AG04449 (cell line): ENCODE measurements at regions not wholly inside any gene's neighbourhood (a gene's known extent, or its start where the extent isn't known, plus 50 kb on each side); places are given as distances from the start of the nearest gene placed in this dataset.

Experiments
- CTCF ChIA-PET: fragments of 350-600 bp; formaldehyde crosslinking; extraction: SDS; loops from one replicate; lab custom pipeline; 2021; ENCODE audit warnings: antibody characterized with exemption; lab: Yijun Ruan, JAX
- POLR2A ChIA-PET: fragments of 400-600, 350-600 bp; formaldehyde crosslinking; extraction: SDS; loops from one replicate; lab custom pipeline; 2020; ENCODE audit warnings: antibody characterized with exemption, inconsistent platforms; lab: Yijun Ruan, JAX
- DNase-seq: peaks from one replicate; pipeline ENCODE4 v3.0.0-alpha.2; 2010; ENCODE audit warnings: low read depth, low spot score
- H3K4me3 ChIP-seq: 2 replicates; pipeline ENCODE4 v1.5.1; 2011; ENCODE audit warnings: low read depth, mild to moderate bottlenecking, control low read depth, low read length
- TF ChIP-seq, protein P1 (sequence below): IDR thresholded peaks from one replicate; pipeline ENCODE4 v1.5.1; 2011; ENCODE audit warnings: mild to moderate bottlenecking, moderate library complexity, low read length, control low read depth, inconsistent platforms; ENCODE audit not compliant: insufficient read depth; ENCODE audit errors: missing control alignments

DNA sequence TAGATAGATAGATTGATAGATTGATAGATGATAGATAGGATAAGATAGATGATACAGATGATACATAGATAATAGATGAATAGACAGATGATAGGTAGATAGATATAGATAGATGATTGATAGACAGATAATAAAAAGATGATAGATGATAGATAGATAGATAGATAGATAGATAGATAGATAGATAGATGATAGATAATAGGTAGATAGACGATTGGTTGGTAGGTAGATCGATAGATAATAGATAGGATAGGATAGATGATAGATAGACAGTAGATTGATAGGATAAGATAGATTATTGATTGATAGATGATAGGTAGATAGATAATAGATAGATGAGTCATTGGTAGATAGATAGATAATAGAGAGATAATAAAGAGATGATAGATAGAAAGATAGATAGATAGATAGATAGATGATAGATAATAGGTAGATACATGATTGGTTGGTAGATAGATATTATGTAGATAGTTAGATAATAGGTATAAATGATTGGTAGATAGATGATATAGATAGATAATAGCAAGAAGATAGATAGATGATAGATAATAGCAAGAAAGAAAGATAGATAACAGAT lies 109.4 kb upstream of the C16orf82 start:
- no peak overlapping the region for H3K4me3 ChIP-seq
- ChIA-PET POLR2A (no interaction called here), CTCF (no interaction called here)
- TF ChIP-seq, protein P1, sequence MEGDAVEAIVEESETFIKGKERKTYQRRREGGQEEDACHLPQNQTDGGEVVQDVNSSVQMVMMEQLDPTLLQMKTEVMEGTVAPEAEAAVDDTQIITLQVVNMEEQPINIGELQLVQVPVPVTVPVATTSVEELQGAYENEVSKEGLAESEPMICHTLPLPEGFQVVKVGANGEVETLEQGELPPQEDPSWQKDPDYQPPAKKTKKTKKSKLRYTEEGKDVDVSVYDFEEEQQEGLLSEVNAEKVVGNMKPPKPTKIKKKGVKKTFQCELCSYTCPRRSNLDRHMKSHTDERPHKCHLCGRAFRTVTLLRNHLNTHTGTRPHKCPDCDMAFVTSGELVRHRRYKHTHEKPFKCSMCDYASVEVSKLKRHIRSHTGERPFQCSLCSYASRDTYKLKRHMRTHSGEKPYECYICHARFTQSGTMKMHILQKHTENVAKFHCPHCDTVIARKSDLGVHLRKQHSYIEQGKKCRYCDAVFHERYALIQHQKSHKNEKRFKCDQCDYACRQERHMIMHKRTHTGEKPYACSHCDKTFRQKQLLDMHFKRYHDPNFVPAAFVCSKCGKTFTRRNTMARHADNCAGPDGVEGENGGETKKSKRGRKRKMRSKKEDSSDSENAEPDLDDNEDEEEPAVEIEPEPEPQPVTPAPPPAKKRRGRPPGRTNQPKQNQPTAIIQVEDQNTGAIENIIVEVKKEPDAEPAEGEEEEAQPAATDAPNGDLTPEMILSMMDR, result no peak
- DNase-seq, result no peak

DNA sequence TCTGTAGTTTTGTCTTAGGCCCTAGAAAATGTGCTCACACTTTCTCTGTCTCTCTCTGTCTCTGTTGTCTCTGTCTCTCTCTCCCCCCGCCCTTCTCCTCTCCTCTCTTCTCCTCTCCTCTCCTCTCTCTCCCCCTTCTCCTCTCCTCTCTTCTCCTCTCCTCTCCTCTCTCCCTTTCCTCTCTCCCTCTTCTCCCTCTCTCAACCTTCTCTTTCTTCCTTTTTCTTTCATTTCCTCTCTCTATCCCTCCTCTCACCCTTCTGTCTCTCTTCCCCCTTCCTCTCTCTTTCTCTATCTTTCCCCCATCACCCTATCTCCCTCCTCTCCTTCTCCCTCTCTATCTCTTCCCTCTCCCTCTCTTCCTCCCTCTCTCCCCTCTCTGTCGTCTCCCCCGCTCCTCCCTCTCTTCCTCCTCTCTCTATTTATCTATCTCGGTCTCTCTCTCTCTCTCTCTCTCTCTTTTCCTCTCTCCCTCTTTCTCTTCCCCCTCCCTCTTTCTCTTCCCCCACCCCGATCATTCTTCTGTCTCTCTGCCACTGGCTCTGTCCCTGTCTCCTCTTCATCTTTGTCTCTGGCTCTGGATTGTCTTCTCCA lies 107.2 kb upstream of the C16orf82 start:
- no peak overlapping the region for H3K4me3 ChIP-seq
- ChIA-PET CTCF (no interaction called here), POLR2A (no interaction called here)
- no peak for DNase-seq
- TF ChIP-seq, protein P1, result no peak

DNA sequence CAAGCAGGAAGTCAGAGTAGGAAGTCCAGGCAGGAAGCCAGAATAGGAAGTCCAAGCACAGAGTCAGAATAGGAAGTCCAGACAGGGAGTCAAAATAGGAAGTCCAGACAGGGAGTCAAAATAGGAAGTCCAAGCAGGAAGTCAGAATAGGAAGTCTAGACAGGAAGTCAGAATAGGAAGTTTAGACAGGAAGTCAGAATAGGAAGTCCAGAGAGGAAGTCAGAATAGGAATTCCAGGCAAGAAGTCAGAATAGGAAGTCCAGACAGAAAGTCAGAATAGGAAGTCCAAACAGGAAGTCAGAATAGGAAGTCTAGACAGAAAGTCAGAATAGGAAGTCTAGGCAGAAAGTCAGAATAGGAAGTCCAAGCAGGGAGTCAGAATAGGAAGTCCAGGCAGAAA lies 105.3 kb upstream of the C16orf82 start:
- ChIA-PET CTCF (interaction anchor here (0.7 kb wide), 1 partner anchor 149 kb away, joined by 4 read pairs; no protein-coding TSS in a partner anchor), POLR2A (no interaction called here)
- DNase-seq, result no peak

DNA sequence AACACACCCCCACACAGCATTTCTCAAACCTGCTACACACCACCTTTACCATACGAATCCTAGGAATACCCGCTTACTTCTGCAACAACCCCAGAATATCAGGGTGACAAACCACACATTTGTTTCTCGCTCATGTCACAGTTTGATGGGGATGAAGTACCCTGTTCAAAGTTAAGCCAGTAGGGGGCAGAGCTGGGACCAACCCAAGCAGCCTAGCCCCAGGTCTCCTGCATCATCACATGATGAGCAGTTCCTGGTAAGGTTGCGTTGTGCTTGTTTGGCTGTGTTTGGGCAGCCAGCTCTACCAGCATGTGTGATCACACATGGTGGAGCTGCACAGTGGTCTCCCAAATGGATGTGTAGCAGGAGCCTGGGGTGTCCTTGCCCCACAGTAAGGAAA lies 103.6 kb upstream of the C16orf82 start:
- CTCF ChIA-PET, result no interaction called here
- no peak for DNase-seq
- no peak overlapping the region for H3K4me3 ChIP-seq
- TF ChIP-seq, protein P1, result peak; percentile 7
- POLR2A ChIA-PET, result no interaction called here

More for the DNA sequence above, 105.3 kb upstream of the C16orf82 start:
- no peak overlapping the region for H3K4me3 ChIP-seq
- TF ChIP-seq, protein P1, result no peak

DNA sequence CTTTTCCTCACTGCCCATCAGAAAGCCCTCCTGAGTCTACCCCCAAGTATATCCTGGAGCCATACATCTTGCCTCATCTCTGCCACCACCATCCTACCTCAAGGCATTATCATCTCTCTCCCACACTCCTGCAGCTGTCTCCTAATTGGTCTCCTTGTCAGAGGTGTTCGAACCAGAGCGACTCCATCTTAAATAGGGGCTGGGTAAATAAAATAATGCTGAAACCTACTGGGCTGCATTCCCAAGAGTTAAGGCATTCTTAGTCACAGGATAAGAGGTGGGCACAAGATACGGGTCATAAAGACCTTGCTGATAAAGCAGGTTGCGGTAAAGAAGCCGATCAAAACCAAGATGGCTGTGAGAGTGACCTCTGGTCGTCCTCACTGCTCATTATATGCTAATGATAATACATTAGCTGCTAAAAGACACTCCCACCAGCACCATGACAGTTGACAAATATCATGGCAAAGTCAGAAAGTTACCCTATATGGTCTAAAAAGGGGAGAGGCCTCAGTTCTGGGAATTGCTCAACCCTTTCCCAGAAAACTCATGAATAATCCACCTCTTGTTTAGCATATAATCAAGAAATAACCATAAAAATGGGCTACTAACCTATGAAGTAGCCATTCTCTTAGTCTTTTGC lies 97.0 kb upstream of the C16orf82 start:
- CTCF ChIA-PET, result no interaction called here
- H3K4me3 ChIP-seq, result no peak overlapping the region
- POLR2A ChIA-PET, result no interaction called here
- DNase-seq, result no peak
- TF ChIP-seq, protein P1, result no peak

DNA sequence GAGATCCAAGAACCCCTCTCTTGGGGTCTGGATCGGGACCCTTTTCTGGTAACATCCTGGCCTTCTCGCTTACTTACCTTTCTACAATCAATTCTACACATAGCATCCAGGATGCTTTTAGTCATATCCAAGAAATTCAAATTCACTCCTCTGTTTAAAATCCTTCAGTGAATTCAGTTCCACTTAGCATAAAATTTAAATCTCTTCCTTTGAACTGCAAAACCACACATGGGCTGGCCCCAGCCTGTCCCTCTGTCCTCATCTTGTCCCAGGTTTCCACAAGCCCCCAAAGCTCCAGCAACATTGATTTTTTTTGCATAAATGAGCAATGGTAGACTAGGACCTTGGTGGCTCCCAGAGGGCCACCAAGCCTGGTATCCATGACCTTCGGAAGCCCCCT lies 96.4 kb upstream of the C16orf82 start:
- DNase-seq, result no peak
- ChIA-PET CTCF (no interaction called here), POLR2A (no interaction called here)
- H3K4me3 ChIP-seq, result no peak overlapping the region
- TF ChIP-seq, protein P1, result no peak
